MM.1S (cell line): ENCODE measurements at regions not wholly inside any gene's neighbourhood (a gene's known extent, or its start where the extent isn't known, plus 50 kb on each side); places are given as distances from the start of the nearest gene placed in this dataset.

Experiments used
- EZH2 ChIP-seq: fragments of 300-600 bp; sonication (generic); optimal IDR thresholded peaks from 2 replicates; pipeline ENCODE3; 2017; ENCODE audit warnings: low read depth, mild to moderate bottlenecking, antibody characterized with exemption, low read length, mixed read lengths
- TF ChIP-seq, protein P1 (sequence below): fragments of 300-600 bp; sonication (generic); IDR thresholded peaks from 2 replicates; pipeline ENCODE4 v1.5.1; 2016; ENCODE audit warnings: antibody characterized with exemption, low read length, mixed read lengths

DNA sequence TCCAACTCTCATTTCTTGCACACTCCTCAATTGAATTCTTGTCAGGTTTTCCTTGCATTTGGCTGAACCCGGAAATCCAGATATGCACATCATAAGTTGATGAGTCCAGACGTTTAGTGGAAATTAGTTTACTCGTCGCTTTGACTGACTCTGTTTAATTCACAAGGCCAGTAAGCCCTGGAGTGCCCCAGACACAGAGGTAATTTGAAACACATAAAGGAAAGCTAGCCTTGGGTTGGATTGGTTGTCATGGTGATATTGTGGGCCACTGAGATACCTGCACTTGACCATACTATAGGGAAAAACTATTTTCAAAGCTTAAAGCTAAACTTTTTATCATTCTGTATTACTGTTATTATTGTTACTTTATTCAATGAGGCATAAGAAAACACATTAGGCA lies 178.3 kb upstream of the CA10 start:
- TF ChIP-seq EZH2 = no peak
- TF ChIP-seq, protein P1, sequence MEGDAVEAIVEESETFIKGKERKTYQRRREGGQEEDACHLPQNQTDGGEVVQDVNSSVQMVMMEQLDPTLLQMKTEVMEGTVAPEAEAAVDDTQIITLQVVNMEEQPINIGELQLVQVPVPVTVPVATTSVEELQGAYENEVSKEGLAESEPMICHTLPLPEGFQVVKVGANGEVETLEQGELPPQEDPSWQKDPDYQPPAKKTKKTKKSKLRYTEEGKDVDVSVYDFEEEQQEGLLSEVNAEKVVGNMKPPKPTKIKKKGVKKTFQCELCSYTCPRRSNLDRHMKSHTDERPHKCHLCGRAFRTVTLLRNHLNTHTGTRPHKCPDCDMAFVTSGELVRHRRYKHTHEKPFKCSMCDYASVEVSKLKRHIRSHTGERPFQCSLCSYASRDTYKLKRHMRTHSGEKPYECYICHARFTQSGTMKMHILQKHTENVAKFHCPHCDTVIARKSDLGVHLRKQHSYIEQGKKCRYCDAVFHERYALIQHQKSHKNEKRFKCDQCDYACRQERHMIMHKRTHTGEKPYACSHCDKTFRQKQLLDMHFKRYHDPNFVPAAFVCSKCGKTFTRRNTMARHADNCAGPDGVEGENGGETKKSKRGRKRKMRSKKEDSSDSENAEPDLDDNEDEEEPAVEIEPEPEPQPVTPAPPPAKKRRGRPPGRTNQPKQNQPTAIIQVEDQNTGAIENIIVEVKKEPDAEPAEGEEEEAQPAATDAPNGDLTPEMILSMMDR = no peak
